ENCODE measurements at regions not wholly inside any gene's neighbourhood (a gene's known extent, or its start where the extent isn't known, plus 50 kb on each side); places are given as distances from the start of the nearest gene placed in this dataset.

DNA sequence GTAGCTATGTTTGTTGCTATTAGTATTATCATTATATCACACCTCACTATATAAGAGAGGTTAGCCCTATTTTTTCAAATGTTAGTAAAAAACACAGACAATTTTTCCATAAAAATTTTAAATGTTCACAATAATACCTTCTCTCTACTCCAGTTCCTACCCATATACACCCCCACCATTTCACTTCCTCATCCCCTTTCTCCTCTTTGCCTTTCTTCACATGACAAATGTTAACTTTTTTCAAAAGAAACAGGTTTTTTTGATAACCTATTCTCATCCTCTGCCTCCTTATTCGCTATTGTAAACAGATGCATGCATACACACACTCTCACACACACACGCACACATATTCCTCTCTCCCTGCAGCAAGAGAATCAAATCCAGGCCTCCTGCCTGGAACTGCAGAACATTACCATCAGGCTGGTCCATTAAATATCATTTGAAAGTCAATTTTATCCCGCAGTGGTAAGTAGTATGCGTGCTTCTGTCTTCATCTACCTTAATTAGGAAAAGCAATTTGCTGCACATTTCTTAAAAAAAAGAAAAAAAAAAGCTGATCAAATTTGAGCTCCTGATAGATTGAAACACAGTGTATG, 55.5 kb downstream of the MID1IP1 start:
- intact Hi-C loops (cut with micrococcal nuclease): no loop called here

DNA sequence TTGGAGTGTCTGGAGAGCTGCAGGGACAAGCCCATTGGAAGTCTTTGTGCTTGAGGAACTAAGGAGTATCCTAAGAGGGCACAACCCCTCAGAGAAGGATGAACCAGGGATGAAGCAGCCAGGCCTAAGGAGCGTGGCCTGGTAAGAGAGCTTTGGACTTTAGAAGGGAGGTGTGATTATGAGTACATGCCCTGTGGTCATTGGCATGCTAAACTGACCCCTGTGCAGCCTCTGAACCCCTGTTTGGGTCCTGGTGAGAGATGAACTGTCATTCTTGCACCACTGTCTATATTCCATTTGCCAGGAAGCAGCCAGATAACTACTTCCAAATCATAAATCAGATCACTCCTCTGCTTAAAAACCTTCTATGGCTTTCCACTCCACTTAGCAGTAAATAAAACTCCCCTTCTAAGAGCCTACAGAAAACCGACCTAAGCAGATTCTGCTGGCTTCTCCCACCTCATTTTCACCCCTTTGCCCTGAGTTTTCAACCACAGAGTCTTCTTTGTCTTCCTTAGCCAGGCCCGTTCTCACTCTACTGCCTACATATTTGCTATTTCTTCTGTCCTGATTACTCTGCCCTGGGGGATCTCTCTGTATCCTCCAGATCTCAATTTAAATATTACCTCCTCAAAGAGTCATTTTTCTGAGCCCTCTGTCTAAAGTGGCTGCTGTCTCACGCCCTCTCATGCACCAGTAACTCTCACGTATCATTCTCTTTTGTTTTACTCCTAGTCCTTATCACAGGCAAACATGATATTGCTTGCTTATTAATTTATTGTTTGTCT, 56.7 kb downstream of the MID1IP1 start:
- intact Hi-C loops (cut with micrococcal nuclease): no loop called here

DNA sequence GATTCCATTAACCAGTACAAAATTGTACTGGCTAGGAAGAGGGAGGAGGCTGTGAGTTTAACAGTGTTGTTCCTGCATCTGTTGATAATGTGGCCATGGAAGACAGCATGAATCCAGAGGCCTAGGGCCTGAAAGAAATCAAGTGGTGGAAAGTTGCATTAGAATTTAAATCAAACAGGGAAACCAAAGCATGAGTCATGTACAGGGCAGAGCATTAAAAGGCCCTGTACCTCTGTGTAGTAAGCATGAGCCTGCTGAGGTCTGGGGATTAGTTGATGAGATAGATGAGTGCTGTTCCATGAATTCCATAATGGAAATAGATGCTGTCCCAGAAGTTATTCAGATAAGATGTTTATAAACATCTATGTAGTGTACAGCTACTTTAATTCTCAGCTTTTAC, 58.3 kb downstream of the MID1IP1 start:
- intact Hi-C loops (cut with micrococcal nuclease): no loop called here

DNA sequence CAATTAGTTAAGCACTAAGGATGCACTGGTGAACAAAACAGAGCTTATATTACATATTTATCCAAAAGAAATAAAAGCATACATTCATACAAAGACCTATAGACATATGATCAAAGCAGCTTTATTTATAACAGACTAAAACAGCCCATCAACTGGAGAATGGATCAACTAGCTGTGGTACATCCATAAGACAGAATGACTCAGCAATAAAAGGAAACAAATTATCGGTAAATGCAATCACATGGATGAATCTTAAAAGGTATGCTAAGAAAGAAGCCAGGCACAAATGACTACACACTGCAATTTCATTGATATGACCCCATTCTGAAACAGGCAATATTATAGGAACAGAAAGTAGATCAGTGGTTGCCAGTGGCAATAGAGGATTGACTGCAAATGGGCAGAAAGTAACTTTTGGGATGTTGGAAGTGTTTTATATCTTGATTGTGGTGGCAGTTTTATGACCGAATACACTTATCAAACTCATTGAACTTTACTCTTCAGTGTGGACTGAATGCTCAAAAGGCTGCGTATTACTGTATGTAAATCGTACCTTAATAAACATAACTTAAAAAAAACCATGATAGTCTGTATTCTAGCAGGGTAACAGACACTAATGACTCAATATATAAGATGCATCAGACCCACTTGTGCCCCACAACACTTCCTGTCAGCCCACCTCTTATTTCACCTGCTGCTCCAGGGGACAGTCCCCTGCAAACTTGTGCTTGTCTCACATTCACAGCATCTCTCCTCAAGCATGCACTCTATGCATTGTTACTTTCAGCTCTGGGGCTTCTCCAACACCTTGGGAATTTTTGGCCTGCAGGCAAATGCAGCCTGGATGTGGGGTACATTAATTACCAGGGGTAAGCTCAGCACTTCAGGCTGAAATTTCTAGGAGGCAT, 59.1 kb downstream of the MID1IP1 start:
- intact Hi-C loops (cut with micrococcal nuclease): no loop called here

DNA sequence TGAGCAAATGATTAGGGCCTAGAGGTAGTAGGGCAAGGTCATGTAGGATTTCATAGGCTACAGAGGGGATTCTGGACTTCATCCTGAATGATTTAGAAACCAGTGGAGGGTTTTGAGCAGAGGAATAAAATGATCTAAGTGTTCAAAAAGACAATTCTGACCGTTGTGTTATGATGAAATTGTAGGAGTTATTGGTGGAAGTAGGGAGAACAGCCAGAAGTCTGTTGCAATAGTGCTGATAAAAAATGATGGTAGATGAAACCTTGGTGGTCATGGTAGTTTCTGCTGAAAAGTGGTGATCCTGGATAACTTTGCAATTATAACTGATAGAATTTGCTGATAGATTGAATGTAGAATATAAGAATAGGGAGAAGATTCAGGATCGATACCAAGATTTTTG, 60.2 kb downstream of the MID1IP1 start:
- intact Hi-C loops (cut with micrococcal nuclease): no loop called here

DNA sequence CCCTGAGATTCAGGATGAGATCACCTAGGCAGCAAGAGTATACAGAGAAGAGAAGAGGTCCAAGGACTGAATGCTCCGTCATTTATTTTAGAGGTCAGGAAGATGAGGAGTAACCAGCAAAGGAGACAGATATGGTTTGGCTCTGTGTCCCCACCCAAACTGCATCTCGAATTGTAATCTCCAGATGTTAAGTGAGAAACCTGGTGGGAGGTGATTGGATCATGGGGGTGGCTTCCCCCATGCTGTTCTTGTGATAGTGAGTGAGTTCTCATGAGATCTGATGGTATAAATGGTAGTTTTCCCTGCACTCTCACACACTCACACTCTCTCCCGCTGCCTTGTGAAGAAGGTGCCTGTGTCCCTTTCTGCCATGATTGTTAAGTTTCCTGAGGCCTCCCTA, 60.8 kb downstream of the MID1IP1 start:
- intact Hi-C loops (cut with micrococcal nuclease): no loop called here

GRCh38 chrX:38864165-38864564, 62.9 kb downstream of the MID1IP1 start:
- intact Hi-C loops (cut with micrococcal nuclease): no loop called here

- intact Hi-C loops (cut with micrococcal nuclease): no loop called here
These were observed 67.1 kb downstream of the MID1IP1 start for GRCh38 chrX:38868321-38868720.

DNA sequence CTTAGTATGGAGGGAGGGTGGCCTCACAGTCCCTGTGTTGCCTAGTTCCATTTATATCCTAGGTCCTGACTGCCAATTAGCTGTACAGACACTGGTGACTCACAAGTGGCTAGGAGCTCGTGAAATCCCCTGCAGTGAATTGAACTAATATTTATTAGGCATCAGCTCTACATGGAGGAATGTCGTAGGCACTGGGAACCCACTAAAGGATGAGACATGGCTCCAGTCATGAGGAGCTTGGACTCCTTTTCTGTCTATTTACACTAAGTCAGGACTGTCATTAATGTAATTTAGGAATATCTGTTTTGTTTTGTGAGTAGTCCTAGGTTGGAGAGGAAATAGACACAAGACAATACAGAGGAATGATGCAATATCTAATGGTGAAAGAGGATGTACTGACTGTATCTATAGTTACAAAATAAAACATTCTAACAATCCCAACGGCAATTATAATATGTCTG, 67.7 kb downstream of the MID1IP1 start:
- intact Hi-C loops (cut with micrococcal nuclease): no loop called here

GRCh38 chrX:38870361-38870895, 69.2 kb downstream of the MID1IP1 start:
- intact Hi-C loops (cut with micrococcal nuclease): no loop called here

- intact Hi-C loops (cut with micrococcal nuclease): no loop called here
These were observed 70.1 kb downstream of the MID1IP1 start for GRCh38 chrX:38871129-38872029.

DNA sequence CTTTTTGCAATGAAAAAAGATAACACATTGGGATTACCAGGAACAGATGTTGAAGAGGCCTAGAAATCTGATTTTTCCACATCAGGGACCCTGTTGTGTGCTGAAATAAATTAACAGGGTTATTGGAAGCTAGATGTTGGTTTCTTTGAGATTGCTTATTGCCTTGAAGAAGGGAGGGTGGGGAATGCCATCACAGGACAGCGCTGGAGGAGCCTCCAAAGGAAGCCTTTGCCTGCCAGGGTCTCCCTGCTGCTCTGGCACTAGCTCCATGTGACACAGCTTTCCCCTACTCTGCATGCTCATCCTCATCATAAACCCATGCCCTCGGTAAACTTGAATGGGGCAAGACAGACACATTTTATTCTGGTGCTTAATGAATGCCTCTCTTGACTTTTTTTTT, 76.1 kb downstream of the MID1IP1 start:
- intact Hi-C loops (cut with micrococcal nuclease): loop anchor here (5.0 kb wide), 1 partner anchor 70 kb away; no protein-coding TSS in a partner anchor

GRCh38 chrX:38878641-38879340, 77.5 kb downstream of the MID1IP1 start:
- intact Hi-C loops (cut with micrococcal nuclease): loop anchor here (5.0 kb wide), 1 partner anchor 71 kb away; no protein-coding TSS in a partner anchor

DNA sequence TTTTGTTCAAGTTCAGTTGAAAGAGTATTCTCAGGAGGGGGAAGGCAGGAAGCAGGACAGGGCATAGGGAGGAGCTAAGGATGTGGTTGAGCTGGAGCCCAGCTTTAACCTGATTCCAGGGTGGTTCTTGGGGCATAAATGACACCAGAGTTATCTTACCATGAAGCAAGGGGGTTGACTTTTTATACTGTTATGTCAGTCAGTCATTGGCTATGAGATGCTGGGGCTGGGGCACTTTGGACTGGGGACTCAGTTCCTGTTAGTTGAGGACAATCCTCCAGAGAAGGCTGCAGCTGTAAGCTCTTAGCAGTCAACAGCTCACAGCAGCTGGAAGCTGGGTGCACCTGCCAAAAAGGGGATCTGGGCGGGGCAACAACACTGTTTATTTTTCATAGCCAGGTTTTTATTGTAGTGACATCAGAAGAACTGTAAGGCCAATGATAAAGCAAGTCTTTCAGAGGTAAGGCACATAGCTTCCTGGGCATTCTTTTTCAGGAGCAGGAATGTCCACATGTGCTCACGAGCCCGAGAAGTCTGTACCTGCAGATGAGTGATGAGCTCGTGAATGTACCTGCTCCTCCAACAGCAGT, 78.5 kb downstream of the MID1IP1 start:
- intact Hi-C loops (cut with micrococcal nuclease): loop anchor here (5.0 kb wide), 1 partner anchor 72 kb away; no protein-coding TSS in a partner anchor

GRCh38 chrX:38880296-38880854, 79.1 kb downstream of the MID1IP1 start:
- intact Hi-C loops (cut with micrococcal nuclease): no loop called here

- intact Hi-C loops (cut with micrococcal nuclease): no loop called here
These were observed 79.8 kb downstream of the MID1IP1 start for GRCh38 chrX:38881066-38881465.

- intact Hi-C loops (cut with micrococcal nuclease): no loop called here
These were observed 80.5 kb downstream of the MID1IP1 start for GRCh38 chrX:38881727-38882126.

- intact Hi-C loops (cut with micrococcal nuclease): no loop called here
These were observed 81.8 kb downstream of the MID1IP1 start for GRCh38 chrX:38882894-38883626.
